ENCODE measurements at regions not wholly inside any gene's neighbourhood (a gene's known extent, or its start where the extent isn't known, plus 50 kb on each side); places are given as distances from the start of the nearest gene placed in this dataset.

GRCh38 chr4:126658411-126658810, 974.3 kb upstream of the INTU start:
- TF ChIP-seq, protein P1, sequence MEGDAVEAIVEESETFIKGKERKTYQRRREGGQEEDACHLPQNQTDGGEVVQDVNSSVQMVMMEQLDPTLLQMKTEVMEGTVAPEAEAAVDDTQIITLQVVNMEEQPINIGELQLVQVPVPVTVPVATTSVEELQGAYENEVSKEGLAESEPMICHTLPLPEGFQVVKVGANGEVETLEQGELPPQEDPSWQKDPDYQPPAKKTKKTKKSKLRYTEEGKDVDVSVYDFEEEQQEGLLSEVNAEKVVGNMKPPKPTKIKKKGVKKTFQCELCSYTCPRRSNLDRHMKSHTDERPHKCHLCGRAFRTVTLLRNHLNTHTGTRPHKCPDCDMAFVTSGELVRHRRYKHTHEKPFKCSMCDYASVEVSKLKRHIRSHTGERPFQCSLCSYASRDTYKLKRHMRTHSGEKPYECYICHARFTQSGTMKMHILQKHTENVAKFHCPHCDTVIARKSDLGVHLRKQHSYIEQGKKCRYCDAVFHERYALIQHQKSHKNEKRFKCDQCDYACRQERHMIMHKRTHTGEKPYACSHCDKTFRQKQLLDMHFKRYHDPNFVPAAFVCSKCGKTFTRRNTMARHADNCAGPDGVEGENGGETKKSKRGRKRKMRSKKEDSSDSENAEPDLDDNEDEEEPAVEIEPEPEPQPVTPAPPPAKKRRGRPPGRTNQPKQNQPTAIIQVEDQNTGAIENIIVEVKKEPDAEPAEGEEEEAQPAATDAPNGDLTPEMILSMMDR (IDR thresholded peaks at IDR 0.05) = no peak
- TF ChIP-seq POLR2AphosphoS5 (IDR thresholded peaks at IDR 0.05) = no peak
